CD4-positive, alpha-beta T cell treated with Interleukin-1 beta for 1 hour (primary cell): ENCODE measurements at regions not wholly inside any gene's neighbourhood (a gene's known extent, or its start where the extent isn't known, plus 50 kb on each side); places are given as distances from the start of the nearest gene placed in this dataset.
"Not testable (repeated sequence)": the region's sequence is repeated elsewhere in the genome, so short reads cannot be mapped to it uniquely, and the experiment has no call there.

Experiments
- DNase-seq, 2 donors: peaks; one replicate each; pipeline ENCODE4 v3.0.0-alpha.2; 2020 to 2022

- no peak for DNase-seq
These were observed 51.4 kb downstream of the SLC41A2 start for GRCh38 chr12:104906695-104907094.

GRCh38 chr12:104905446-104905845 is 52.6 kb downstream of the SLC41A2 start:
- DNase-seq, result not testable (repeated sequence)

GRCh38 chr12:104903648-104904423 is 54.3 kb downstream of the SLC41A2 start:
- no peak for DNase-seq

GRCh38 chr12:104902125-104902524 is 56.0 kb downstream of the SLC41A2 start:
- no peak for DNase-seq

GRCh38 chr12:104896710-104897109 is 61.4 kb downstream of the SLC41A2 start:
- DNase-seq, result no peak

- no peak for DNase-seq
These were observed 61.9 kb downstream of the SLC41A2 start for GRCh38 chr12:104896146-104896545.

- no peak for DNase-seq
These were observed 62.7 kb downstream of the SLC41A2 start for GRCh38 chr12:104895415-104895814.

- no peak for DNase-seq
These were observed 67.5 kb downstream of the SLC41A2 start for GRCh38 chr12:104890476-104891096.

- DNase-seq, result no peak
These were observed 68.4 kb downstream of the SLC41A2 start for GRCh38 chr12:104889735-104890134.

- no peak for DNase-seq
These were observed 69.2 kb downstream of the SLC41A2 start for GRCh38 chr12:104888892-104889291.

GRCh38 chr12:104888481-104888880 is 69.6 kb downstream of the SLC41A2 start:
- DNase-seq, result no peak

GRCh38 chr12:104887452-104887851 is 70.6 kb downstream of the SLC41A2 start:
- no peak for DNase-seq

GRCh38 chr12:104886418-104887401 is 71.4 kb downstream of the SLC41A2 start:
- no peak for DNase-seq

GRCh38 chr12:104878858-104879257 is 79.2 kb downstream of the SLC41A2 start:
- DNase-seq, result not testable (repeated sequence)

- peak; percentile 29 to 42 for DNase-seq
These were observed 80.9 kb downstream of the SLC41A2 start for GRCh38 chr12:104877103-104877705.

GRCh38 chr12:104873374-104873773 is 84.7 kb downstream of the SLC41A2 start:
- DNase-seq, result no peak

GRCh38 chr12:104870797-104871196 is 87.3 kb downstream of the SLC41A2 start:
- no peak for DNase-seq

GRCh38 chr12:104866291-104866690 is 91.8 kb downstream of the SLC41A2 start:
- no peak for DNase-seq

- DNase-seq, result no peak
These were observed 93.0 kb downstream of the SLC41A2 start for GRCh38 chr12:104865080-104865479.

- DNase-seq, result no peak
These were observed 93.4 kb downstream of the SLC41A2 start for GRCh38 chr12:104864668-104865067.

GRCh38 chr12:104863296-104863948 is 94.7 kb downstream of the SLC41A2 start:
- DNase-seq, result no peak
